ENCODE measurements at regions not wholly inside any gene's neighbourhood (a gene's known extent, or its start where the extent isn't known, plus 50 kb on each side); places are given as distances from the start of the nearest gene placed in this dataset.

- H3K9me3 Mint-ChIP-seq: no peaks in the 10 kb centered on the region
- H3K27me3 Mint-ChIP-seq: peaks cover 2% of the 10 kb centered on the region
- H3K4me1 Mint-ChIP-seq (ENCODE audit: unreplicated experiment): no peaks in the 10 kb centered on the region
- H3K36me3 Mint-ChIP-seq: no peaks in the 10 kb centered on the region
- H3K4me3 Mint-ChIP-seq: no peak overlapping the region
- H3K27ac Mint-ChIP-seq: no peak overlapping the region
- DNase-seq (ENCODE audit: extremely low spot score, unreplicated experiment): no peak
- TF ChIP-seq CTCF (conservative IDR thresholded peaks at IDR 0.05): no peak
Observed at GRCh38 chr2:157181234-157181633, 76.3 kb upstream of the GALNT5 start.

GRCh38 chr2:157182204-157182709 lies 75.2 kb upstream of the GALNT5 start:
- H3K4me1 Mint-ChIP-seq (ENCODE audit: unreplicated experiment): no peaks in the 10 kb centered on the region
- no peaks in the 10 kb centered on the region for H3K36me3 Mint-ChIP-seq
- H3K27me3 Mint-ChIP-seq: peaks cover 2% of the 10 kb centered on the region
- no peak overlapping the region for H3K27ac Mint-ChIP-seq
- no peak overlapping the region for H3K4me3 Mint-ChIP-seq
- no peak for DNase-seq (ENCODE audit: extremely low spot score, unreplicated experiment)
- no peak for TF ChIP-seq CTCF (conservative IDR thresholded peaks at IDR 0.05)
- H3K9me3 Mint-ChIP-seq: no peaks in the 10 kb centered on the region

GRCh38 chr2:157182834-157183396 lies 74.6 kb upstream of the GALNT5 start:
- peaks cover 2% of the 10 kb centered on the region for H3K27me3 Mint-ChIP-seq
- no peak overlapping the region for H3K27ac Mint-ChIP-seq
- no peaks in the 10 kb centered on the region for H3K36me3 Mint-ChIP-seq
- H3K4me1 Mint-ChIP-seq (ENCODE audit: unreplicated experiment): no peaks in the 10 kb centered on the region
- no peak overlapping the region for H3K4me3 Mint-ChIP-seq
- no peak for TF ChIP-seq CTCF (conservative IDR thresholded peaks at IDR 0.05)
- H3K9me3 Mint-ChIP-seq: no peaks in the 10 kb centered on the region
- no peak for DNase-seq (ENCODE audit: extremely low spot score, unreplicated experiment)

GRCh38 chr2:157184161-157184895 lies 73.2 kb upstream of the GALNT5 start:
- TF ChIP-seq CTCF (conservative IDR thresholded peaks at IDR 0.05): no peak
- Mint-ChIP-seq H3K4me1 (ENCODE audit: unreplicated experiment) (no peaks in the 10 kb centered on the region), H3K36me3 (no peaks in the 10 kb centered on the region), H3K4me3 (no peak overlapping the region), H3K9me3 (no peaks in the 10 kb centered on the region), H3K27me3 (peaks cover 2% of the 10 kb centered on the region), H3K27ac (no peak overlapping the region)
- DNase-seq (ENCODE audit: extremely low spot score, unreplicated experiment): no peak

GRCh38 chr2:157185476-157186227 lies 71.9 kb upstream of the GALNT5 start:
- Mint-ChIP-seq H3K27ac (no peak overlapping the region), H3K27me3 (no peaks in the 10 kb centered on the region), H3K4me1 (ENCODE audit: unreplicated experiment) (no peaks in the 10 kb centered on the region), H3K36me3 (no peaks in the 10 kb centered on the region), H3K4me3 (no peak overlapping the region), H3K9me3 (no peaks in the 10 kb centered on the region)
- no peak for TF ChIP-seq CTCF (conservative IDR thresholded peaks at IDR 0.05)
- no peak for DNase-seq (ENCODE audit: extremely low spot score, unreplicated experiment)
